ENCODE measurements at regions not wholly inside any gene's neighbourhood (a gene's known extent, or its start where the extent isn't known, plus 50 kb on each side); places are given as distances from the start of the nearest gene placed in this dataset.
"Not testable (repeated sequence)": the region's sequence is repeated elsewhere in the genome, so short reads cannot be mapped to it uniquely, and the experiment has no call there.

DNA sequence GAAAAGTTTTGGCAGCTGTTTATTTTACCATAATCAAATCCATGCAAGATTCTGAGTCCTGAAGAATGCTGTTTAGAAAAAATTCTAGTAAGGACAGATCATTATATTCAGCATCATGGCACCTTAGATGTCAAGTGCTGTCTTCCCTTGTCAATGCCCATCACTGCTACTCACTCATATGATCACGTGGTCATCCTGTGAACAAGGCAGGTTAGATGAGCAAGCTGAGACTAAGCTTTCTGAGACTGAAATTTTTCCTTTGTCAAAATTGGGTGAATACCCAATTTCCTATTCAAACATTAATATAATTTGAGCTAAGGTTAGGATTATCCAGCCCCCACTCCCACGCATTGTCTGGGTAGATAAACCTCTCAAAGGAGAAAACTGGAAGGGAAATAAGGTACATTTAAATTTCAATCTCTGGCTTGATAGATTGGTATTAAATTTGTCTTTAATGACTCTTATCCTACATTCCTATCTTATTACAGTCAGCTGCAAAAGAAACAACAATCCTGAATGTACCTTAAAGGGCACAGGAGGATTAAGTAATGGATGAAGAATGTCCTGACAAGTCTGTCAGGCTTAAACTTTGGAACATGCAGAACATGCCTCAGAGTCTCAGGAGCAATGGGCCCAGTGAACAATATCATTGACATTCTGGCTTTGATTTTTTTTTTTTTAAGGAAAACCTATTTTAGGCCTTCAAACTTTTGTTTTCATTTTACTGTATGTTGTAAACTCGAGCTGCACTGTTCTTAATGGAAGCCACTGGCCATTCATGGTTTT, 148.7 kb upstream of the RANBP3L start:
- no peak for ATAC-seq
- intact Hi-C loops (cut with DNase I): no loop called here
- no peak for DNase-seq

DNA sequence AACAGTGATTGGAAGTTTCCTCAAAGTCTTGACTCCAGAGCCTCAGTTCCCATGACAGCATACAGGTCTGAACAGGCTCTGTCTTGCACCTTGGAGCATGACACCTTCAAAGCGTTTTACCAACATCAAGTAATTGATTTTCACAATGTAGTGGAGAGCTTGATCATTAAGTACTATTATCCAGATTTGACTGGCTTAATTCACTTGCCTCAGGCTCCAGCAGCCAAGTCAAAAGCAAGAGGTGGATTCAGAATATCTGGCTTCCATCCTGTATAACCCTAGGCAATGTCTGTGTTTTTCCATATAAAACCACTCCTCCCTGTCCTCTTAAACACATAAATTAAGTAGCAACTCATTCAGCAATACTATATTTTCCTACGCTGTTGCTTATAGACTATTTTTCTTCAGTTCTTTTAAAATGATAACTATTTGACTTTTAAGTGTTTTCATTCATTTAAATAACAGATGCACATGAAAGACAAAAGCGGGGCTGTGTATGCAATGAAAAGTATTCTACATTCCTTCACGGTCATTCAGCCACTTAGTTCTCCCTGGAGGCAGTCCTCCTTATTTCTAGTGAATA, 150.8 kb upstream of the RANBP3L start:
- intact Hi-C loops (cut with DNase I): no loop called here
- no peak for DNase-seq
- no peak for ATAC-seq

DNA sequence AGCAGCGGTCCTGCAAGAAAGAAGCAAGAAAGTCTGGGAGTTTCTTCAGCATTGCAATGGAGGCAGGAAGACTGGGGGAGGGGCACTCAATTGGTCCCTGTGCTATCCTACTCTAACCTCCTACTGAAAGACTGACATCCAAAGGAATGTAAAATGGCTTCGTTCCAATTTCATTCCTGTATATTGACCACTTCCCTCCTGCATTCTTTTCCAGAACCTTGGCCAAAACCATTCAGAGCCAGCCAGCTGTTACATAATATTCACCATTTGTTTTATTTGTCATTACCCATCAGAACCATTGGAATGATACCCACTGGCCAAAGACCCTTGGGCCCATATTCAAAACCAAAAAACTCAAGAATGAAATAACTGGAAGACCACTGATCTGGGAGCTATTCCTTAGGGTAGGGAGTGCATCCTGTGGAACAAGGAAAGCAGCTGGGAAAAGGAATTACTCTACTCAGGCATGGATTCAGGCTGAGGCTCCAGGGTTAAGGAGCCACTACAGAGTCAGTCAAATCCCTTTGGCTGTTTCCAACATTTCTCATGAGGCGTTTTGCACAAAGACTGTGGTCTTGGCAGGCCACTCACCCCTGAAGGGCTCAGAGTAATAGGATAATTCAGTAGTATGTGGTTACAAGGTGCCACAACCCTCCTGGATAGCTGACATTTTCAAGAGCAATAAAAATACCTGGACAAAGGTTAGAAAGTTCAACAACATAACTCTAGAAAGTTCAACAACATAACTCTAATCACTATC, 148.7 kb upstream of the SLC1A3 start:
- ATAC-seq: peak in 1 of 2 donors; percentile 34
- intact Hi-C loops (cut with DNase I): no loop called here
- DNase-seq: no peak

DNA sequence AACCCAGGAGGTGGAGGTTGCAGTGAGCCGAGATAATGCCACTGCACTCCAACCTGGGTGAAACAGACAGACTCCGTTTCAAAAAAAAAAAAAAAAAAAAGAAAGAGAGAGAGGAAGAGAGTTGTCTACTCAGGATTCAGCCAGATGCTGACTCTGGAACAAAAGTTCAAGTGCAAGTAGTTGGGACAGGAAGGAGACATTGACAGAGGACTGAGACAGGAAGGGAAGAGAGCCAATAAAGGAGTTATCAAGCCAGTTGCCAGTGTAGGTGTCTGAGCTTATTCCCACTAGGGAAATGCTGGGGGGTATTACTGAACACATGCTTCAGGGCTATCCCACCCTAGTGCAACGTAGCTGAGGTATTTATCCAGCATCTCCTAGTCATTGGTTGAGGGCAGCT, 147.7 kb upstream of the SLC1A3 start:
- DNase-seq (no peak), ATAC-seq (no peak)
- intact Hi-C loops (cut with DNase I): no loop called here

DNA sequence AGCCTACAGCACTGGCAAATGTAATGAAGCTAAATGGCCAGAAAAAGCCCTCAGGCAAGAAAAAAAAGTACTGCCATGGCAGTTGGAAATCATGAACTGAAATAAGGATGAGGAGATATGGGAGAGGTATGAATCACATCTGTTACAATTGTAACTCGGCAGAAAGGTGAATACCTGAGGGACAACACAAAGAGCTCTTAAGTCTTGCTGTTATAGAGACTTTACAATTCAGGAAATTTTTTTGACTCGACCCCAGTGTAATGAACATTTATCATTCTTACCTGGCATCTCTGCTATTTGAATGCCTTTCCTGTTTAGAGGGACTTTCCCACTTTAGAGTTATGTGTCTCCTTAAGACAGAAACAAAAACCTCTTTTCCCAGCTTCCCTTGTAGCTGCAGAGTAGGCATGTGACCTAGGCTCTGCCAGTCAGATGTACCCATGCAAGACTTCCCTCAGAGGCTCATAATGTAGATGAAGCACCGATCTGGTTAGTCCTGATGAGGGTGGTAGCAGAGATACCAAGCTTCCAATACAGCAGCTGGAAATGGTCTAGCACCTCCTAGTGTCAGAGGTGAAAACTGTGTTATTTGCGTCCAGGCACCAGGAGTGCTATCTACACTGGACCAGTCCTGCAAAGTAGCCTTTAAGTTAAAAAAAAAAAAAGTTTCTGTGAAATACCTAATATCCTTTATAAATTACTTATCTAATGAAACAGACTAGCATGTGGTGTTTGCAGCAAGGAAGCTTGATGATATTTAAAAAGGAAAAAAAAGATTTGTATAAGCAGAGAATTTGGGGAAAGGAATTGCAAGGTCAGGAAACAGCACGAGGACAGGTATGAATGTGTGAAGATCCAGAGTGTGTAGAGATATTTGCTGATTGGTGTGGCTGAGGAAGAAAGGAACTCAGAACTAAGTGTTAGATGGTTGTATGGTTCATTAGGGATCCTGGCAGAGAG, 146.9 kb upstream of the SLC1A3 start:
- peak in 1 of 2 donors; percentile 29 for ATAC-seq

DNA sequence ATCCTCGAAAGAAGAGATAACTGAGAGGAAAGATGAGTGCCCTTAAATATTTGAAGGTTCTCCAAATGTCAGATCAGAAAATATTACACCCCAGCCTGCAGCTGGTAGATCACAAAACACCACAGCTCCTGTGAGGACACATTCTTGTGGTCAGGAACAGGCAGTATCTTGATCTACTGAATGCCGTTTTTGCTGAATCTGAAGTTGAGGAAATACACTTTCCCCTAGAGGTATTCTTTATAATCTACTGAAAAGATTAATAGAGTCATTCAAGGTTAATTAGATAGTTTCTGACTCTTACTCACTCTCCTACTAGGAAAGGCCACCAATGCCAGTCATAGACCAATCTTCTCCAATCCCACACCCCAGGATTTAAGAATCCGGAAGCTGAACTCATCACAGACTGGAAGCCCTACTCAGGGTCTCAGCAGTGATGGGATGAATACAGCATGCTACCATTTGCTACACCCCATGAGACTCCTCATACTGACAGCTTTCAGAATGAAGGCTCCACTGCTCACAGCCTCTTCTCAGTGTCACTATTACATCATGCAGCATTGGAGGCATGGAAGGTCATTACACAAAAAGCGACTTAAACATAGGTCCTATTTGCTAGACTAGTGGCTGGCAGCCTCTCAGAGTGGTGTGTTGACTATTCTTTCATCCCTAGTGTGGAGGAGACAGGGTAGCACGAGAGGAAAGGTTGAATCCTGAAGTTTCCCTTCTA, 143.9 kb upstream of the SLC1A3 start:
- no peak for DNase-seq
- ATAC-seq: no peak
- intact Hi-C loops (cut with DNase I): no loop called here

More for the DNA sequence above, 146.9 kb upstream of the SLC1A3 start:
- no peak for DNase-seq
- intact Hi-C loops (cut with DNase I): no loop called here

DNA sequence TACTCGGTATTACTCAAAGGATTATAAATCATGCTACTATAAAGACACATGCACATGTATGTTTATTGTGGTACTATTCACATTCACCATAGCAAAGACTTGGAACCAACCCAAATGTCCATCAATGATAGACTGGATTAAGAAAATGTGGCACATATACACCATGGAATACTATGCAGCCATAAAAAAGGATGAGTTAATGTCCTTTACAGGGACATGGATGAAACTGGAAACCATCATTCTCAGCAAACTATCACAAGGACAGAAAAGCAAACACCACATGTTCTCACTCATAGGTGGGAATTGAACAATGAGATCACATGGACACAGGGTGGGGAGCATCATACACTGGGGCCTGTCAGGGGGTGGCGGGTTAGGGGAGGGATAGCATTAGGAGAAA, 130.5 kb upstream of the SLC1A3 start:
- ATAC-seq, DNase-seq: not testable (repeated sequence)

DNA sequence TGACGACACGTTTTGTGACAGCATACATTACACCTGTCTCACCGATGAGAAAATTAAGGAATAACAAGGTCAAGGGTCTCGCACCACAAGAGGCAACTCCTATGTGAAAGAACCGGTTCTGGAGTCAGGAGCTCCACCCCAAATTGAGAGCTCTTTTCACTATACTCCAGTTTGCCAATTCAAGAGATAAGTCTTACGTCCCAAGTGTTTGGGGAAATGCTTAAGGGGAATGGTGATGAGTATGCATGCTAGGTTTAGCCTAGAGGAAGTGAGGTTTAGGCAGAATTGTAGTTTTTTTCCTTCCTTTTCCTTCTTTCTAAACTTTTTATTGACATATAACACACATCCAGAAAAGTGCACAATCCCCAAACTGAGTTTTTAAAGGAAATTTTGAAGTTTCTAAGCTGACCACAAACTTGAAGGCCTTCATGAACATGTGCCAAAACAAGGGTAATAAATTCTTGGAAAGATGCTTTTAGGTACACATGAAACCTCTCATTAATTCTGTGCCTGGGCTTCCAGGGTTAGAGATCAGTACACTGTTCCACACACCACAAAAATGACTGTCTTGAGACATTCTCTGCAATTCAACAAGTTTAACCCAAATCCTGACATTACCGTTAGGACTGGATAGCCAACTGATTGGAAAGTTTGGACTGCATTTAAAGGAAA, 127.6 kb upstream of the SLC1A3 start:
- no peak for ATAC-seq
- intact Hi-C loops (cut with DNase I): no loop called here
- no peak for DNase-seq

More for the DNA sequence above, 130.5 kb upstream of the SLC1A3 start:
- intact Hi-C loops (cut with DNase I): not testable (repeated sequence)

DNA sequence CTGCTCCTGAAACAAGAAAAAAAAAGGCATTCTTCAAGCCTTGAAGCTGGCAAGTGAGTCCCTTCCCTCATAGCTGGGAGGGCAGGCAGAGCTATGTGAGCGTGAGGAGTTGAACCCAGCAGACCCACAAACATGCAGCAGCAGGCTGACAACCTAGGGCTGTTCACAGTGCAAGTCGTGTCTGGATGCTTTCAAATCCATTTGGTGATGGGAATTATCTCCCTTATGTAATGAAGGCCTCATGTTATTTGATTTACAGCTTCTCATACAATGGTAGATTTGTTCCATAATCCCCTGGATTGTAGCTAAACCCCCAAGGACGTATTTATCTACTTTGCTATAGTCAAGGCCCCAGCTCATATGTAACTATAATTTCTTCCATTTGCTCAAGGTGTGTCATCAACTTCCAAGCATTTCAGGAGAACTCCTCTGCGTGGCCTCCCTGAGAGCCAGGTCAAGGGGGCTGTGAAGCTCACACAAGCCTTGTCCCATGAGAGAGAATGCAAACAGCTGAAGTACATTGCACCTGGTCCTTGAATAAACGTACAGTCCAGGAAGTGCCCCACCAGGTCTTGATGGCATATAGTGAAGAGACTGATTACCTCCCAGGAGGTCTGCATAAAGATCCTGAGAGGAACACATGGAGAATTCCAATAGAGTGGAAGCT, 124.8 kb upstream of the SLC1A3 start:
- DNase-seq (no peak), ATAC-seq (no peak)
- intact Hi-C loops (cut with DNase I): no loop called here

DNA sequence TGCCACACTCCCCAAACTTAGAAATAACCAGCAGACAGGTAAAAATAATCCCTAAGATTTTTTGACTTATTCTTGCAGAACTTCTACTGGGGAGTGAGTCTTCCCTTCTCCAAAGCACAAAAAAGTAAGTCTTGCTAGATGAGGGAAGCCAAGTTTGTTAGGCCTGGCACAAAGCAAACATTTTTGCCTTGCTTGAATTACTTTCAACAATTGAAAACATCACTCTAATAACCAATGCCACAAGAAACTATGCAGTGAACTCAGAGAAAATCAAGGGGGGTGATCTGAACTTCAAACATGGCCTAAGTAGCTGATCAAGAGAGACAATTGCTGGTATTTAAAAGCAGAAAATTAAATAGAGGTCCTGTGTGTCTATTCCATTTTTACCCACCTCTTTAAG, 123.6 kb upstream of the SLC1A3 start:
- DNase-seq (no peak), ATAC-seq (no peak)
- intact Hi-C loops (cut with DNase I): no loop called here

DNA sequence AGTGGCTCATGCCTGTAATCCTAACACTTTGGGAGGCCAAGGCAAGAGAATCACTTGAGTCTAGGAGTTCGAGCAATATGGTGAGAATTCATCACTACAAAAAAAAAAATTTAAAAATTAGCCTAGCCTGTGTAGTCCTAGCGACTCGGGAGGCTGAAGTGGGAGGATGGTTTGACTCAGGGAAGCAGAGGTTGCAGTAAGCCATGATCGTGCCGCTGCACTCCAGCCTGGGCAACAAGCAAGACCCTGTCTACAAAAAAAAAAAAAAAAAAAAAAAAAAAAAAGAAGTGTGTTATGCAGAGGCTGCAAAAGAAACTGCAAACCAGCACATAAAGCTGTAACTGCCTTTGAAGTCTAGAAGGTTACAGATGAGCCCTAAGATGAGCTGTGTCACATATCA, 116.9 kb upstream of the SLC1A3 start:
- intact Hi-C loops (cut with DNase I): no loop called here
- DNase-seq (no peak), ATAC-seq (no peak)

DNA sequence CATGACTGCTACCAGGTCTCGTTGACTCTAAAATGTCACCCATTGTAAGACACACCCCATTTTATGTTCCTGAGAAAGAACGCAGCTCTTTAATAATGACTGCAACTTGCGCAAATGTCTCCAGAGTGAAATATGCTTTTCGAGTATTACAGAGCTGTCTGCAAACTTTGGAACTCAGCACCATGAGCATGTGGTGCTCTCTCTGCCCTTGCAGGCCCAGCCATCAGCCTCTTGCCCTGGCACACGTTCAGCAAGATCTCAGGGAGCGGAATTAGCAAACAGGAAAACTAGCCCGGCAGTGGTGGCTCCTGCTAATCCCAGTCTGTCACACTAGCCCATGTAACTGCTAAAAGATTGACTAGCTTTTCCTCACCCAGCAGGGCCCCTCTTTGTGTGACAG, 114.5 kb upstream of the SLC1A3 start:
- ATAC-seq (peak in 1 of 2 donors; percentile 61), DNase-seq (peak; percentile 22)
- intact Hi-C loops (cut with DNase I): no loop called here

DNA sequence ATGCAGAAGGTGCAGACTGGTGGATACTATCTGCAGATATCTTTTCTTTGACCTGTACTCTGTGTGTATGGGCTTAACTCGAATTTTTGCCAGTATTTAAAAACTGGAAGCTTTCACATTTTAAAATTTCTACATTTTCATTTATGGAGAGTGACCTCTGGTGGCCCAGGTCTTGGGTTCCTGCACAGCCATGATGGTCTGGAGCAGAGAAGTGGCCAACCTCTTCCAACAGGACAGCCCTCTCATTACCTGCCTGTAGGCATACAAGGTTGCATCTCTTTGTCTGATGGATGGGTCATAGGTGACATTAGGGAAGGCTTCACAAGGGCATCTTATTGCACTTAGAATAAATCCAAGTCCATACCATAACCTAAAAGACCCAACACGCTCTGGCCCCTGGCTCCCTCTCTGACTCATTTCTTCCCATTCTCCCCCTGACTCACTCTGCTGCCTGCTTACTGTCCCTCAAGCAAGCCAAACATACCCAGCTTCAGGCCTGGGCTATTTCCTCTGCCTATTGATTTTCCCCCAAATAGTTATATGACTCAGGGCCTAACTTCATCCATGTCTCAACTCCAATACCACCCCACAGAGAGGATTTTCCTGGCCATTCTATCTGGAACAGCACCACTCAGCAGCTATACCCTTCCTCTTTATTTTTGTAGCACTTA, 113.3 kb upstream of the SLC1A3 start:
- intact Hi-C loops (cut with DNase I): no loop called here
- no peak for DNase-seq
- no peak for ATAC-seq

DNA sequence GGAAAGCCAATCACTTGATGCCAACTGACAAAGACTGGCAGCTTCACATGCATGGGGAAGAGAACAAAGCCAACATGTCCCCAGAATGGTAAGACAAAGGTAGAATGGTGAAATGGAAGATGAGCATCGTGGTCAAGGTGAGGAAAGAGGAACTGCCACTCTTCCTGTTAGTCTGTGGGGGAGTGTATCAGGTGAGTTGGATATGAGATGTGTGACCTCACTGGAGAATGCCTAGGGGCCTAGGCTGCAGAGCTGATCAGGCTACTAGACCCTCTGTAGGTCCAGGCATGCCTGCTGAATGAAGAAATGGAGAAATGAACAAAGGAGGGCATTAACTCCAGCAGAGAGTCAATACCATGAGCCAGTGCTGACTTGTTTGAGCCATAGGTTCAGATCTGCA, 112.4 kb upstream of the SLC1A3 start:
- intact Hi-C loops (cut with DNase I): no loop called here
- ATAC-seq: no peak
- DNase-seq: no peak

DNA sequence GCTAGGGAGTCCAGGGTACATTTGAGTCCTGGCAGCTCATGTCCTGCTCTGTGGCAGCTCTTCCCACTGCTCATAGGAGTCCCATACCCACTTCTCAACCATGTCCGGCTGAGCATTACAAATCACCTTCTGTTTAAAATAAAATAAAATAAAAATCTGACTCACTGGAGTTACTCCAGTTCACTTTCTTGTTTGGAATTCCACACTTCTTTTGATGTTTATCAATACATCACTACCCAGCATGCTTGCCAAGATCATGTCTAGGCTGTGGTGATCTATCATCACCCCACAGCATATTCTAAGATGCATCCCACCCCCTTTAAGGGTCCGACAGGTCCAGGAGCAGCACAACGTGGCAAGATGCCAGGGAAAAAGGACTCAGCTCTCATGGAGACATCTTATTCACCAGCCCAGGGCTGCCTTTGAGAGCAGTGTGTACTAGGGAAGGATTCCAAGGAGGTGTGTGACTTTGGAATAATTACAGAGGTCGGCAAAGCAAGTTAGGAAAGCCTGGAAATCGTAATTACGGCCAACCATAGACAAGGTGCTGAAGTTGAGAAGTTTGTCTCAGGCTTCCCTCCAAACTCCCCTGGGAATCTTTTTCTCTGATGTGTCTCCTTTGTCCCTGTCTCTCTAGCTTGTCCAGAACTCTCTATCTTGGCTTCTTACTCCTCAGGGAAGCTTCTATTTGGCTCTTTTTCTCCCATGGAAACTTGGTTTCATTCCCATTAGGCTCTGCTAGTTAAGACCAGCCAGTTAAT, 111.4 kb upstream of the SLC1A3 start:
- no peak for DNase-seq
- peak in 1 of 2 donors; percentile 41 for ATAC-seq
- intact Hi-C loops (cut with DNase I): no loop called here

DNA sequence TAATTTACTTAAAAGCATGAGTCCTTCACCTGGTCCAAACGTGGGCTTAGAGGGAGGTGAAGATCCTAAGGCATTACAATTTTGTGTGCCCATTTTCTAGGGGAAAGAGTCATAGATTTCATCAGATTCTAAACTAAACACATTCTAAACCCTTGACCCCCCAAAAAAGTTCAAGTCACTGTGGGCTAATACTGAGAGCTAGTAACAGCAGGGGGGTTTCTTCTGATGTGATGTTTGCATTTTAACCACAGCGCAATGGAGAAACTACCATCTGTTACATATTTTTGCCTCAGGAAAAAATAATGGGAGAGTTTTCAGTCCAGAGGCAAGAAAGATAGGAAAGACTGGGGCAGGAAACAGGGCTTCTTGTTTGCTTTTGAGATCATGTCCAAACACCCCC, 110.8 kb upstream of the SLC1A3 start:
- ATAC-seq (no peak), DNase-seq (no peak)
- intact Hi-C loops (cut with DNase I): no loop called here

All from left cardiac atrium (tissue), 4 donors.